Astrocyte (in vitro differentiated cells and primary cell): ENCODE measurements at regions not wholly inside any gene's neighbourhood (a gene's known extent, or its start where the extent isn't known, plus 50 kb on each side); places are given as distances from the start of the nearest gene placed in this dataset.

ENCODE experiments used
- CTCF ChIP-seq: IDR thresholded peaks from 2 replicates; pipeline ENCODE4 v1.5.1; 2011; ENCODE audit warnings: low read depth, mild to moderate bottlenecking, inconsistent platforms, low read length, moderate library complexity; ENCODE audit not compliant: insufficient read depth
- EZH2 ChIP-seq: IDR thresholded peaks from 2 replicates; pipeline ENCODE4 v1.6.1; 2012; ENCODE audit warnings: mild to moderate bottlenecking, low read length, inconsistent platforms; ENCODE audit not compliant: insufficient read depth

- TF ChIP-seq EZH2 (no peak), CTCF (no peak)
Observed at GRCh38 chr16:58793366-58793765, 59.2 kb upstream of the GOT2 start.
